Activated naive CD4-positive, alpha-beta T cell treated with anti-CD3 and anti-CD28 coated beads, Interleukin-2, amount 50 U/mL, for 24 hours (primary cell): ENCODE measurements at regions not wholly inside any gene's neighbourhood (a gene's known extent, or its start where the extent isn't known, plus 50 kb on each side); places are given as distances from the start of the nearest gene placed in this dataset.
A peak's percentile ranks its signal among the peaks of the same experiment; 100 is the strongest.

Source experiments
- H3K27ac Mint-ChIP-seq: one replicate; pipeline ENCODE4 v1.8.0; 2021; ENCODE audit warnings: mild to moderate bottlenecking, mixed read lengths
- H3K27me3 Mint-ChIP-seq: one replicate; pipeline ENCODE4 v1.8.0; 2021; ENCODE audit warnings: mixed read lengths
- H3K36me3 Mint-ChIP-seq: one replicate; pipeline ENCODE4 v1.8.0; 2021; ENCODE audit warnings: mixed read lengths
- H3K4me1 Mint-ChIP-seq: one replicate; pipeline ENCODE4 v1.8.0; 2021; ENCODE audit warnings: mixed read lengths
- H3K4me3 Mint-ChIP-seq: one replicate; pipeline ENCODE4 v1.8.0; 2021; ENCODE audit warnings: mild to moderate bottlenecking, mixed read lengths
- H3K9me3 Mint-ChIP-seq: one replicate; pipeline ENCODE4 v1.8.0; 2021; ENCODE audit warnings: mixed read lengths

DNA sequence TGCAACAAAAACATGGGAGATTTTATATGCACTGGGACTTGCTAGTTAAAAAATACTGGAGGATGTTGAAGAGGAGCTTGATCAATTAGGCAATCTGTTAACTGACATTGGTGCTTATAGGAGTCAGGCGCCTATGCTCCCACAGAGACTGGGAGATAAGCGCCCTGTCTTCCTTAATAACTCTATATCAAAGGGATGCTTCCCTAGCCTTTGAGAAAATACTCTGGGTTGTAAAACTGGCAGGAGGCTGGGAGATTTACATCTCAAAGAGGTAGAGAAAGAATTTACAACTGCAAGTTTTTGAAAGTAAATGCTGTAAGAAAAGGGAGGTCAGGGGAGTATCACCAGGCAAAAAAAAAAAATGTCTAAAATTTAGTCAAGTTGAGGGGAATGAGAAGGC lies 325.4 kb downstream of the PCDH10 start:
- Mint-ChIP-seq H3K9me3 (no peaks in the 10 kb centered on the region), H3K4me1 (no peaks in the 10 kb centered on the region), H3K27me3 (no peaks in the 10 kb centered on the region), H3K4me3 (no peak overlapping the region), H3K27ac (no peak overlapping the region), H3K36me3 (no peaks in the 10 kb centered on the region)

DNA sequence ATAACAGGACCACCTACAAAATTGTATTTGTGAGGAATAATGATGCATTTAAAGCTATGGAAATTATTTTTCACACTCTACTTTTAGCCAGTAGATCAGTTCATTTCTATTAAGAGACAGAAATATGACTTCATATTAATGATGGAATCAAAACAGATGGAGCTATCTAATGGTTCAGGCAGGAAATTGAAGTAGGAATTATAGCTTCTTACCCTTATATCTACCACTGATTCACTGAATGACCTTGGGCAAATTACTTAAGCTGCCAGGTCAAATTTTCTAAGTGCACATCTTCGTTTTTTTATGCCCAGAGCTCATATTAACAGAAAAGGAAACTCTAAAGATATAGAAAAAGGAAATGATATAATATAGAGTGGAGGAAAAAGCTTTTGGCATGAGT lies 323.1 kb downstream of the PCDH10 start:
- no peaks in the 10 kb centered on the region for H3K36me3 Mint-ChIP-seq
- no peaks in the 10 kb centered on the region for H3K27me3 Mint-ChIP-seq
- no peak overlapping the region for H3K27ac Mint-ChIP-seq
- no peaks in the 10 kb centered on the region for H3K4me1 Mint-ChIP-seq
- H3K9me3 Mint-ChIP-seq, result peaks cover 7% of the 10 kb centered on the region
- H3K4me3 Mint-ChIP-seq, result no peak overlapping the region

DNA sequence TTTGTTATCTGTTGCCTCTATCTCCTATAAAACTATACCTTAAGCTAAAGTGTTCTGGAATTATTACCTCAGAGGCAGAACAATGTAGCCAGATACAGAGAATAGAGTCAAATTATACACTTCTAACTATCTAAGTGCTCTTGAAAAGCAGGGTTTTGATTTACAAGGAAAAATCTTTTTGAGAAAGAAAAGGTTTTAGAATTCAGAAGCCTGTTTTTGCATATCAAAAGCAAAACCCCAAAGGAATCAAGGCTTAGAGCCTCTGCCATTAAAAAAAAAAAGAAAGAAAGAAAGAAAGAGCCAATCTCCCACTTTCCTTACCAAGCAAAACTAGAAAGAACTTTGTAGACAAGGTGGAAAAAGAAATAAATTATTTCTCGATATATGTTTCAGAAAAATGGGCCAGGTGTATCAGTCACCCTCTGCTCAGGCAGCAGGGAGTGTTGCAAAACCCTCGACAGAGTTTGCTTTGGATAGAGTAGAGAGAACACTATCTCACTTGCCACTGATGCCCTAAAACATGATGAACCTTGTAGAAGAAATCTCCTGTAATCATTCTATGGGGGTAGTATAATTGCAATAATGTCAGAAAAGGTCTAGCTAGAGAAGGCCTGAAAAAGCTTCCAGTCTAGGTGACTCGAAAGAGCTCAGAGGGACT lies 318.3 kb downstream of the PCDH10 start:
- Mint-ChIP-seq H3K9me3 (peaks cover 26% of the 10 kb centered on the region), H3K27me3 (no peaks in the 10 kb centered on the region), H3K4me3 (no peak overlapping the region), H3K36me3 (no peaks in the 10 kb centered on the region), H3K4me1 (no peaks in the 10 kb centered on the region), H3K27ac (no peak overlapping the region)

DNA sequence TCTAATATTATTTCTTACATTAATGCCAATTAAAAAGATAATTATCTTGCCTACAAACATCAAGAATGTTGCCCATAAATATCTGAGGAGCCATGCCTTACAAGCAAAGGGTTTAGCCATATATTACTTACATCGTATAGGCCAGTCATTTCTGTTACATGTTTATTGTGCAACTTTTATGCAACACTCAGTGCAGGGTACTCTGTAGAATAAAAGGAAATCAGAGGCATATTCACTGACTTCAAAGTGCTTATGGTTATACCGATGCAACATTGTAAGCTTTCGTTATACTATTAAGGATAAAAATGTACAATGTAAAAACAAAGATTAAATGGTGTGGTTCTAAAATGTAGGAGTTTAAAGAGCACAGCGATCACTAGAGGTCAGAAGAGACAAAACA lies 315.9 kb downstream of the PCDH10 start:
- no peaks in the 10 kb centered on the region for H3K36me3 Mint-ChIP-seq
- H3K4me1 Mint-ChIP-seq, result no peaks in the 10 kb centered on the region
- no peak overlapping the region for H3K27ac Mint-ChIP-seq

DNA sequence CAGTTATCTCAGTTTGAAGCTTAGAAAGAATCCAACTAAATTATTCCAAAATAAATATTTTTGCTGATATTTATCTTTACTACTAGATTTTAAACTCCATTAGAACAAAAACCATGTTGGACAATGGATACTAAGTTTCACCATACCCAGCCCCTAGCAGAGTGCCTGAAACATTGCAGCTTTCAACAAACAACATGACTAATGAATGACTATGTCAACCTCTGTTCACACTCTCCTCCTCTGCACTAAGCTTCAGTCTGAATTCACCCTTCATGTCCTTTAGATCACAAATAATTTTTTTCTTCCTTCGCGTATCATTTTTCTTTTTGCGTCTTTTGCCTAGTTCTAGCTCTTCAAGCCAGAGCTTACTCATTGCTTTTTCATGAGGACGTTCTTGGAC lies 315.2 kb downstream of the PCDH10 start:
- H3K9me3 Mint-ChIP-seq, result peaks cover 26% of the 10 kb centered on the region
- no peaks in the 10 kb centered on the region for H3K27me3 Mint-ChIP-seq
- H3K27ac Mint-ChIP-seq, result peak overlapping the region; percentile 27
- H3K4me1 Mint-ChIP-seq, result no peaks in the 10 kb centered on the region
- H3K36me3 Mint-ChIP-seq, result no peaks in the 10 kb centered on the region
- H3K4me3 Mint-ChIP-seq, result no peak overlapping the region

More for the DNA sequence above, 315.9 kb downstream of the PCDH10 start:
- no peak overlapping the region for H3K4me3 Mint-ChIP-seq
- no peaks in the 10 kb centered on the region for H3K27me3 Mint-ChIP-seq
- H3K9me3 Mint-ChIP-seq, result peaks cover 26% of the 10 kb centered on the region

DNA sequence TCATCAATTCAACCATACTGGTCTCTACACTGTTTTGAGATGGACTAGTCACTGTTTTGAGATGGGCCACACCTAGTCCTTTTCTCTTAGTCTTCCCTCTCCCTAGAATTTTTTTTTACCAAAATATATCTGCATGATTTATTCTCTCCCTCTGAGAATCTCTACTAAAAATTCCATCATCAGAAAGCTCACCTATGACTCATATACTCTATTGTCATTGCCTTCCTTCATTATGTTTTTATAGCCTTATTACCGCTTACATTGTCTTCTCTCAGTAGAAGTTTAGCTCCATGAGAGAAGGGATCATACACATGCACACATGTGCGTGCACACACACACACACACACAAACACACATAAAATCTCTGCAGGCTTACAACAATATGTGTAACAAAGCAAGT lies 303.6 kb downstream of the PCDH10 start:
- Mint-ChIP-seq H3K4me1 (no peaks in the 10 kb centered on the region), H3K36me3 (no peaks in the 10 kb centered on the region), H3K4me3 (no peak overlapping the region), H3K27ac (no peak overlapping the region), H3K9me3 (peaks cover 10% of the 10 kb centered on the region), H3K27me3 (no peaks in the 10 kb centered on the region)

DNA sequence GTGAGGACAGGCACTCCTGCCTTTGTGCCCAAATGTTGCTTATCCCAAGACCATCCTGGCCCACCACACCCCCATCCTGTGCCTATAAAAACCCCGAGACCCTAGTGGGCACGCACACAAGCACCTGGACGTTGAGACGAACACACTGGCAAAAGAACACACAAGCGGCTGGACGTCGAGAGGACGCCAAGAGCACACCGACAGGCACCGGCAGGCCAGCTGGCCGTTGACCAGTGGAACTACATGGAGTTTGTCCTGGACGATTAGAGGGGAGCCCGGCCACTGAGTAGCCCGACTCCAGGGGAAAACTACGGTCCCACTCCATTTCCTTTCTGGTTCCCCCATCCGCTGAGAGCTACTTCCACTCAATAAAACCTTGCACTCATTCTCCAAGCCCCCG lies 301.7 kb downstream of the PCDH10 start:
- peaks cover 17% of the 10 kb centered on the region for H3K9me3 Mint-ChIP-seq
- H3K36me3 Mint-ChIP-seq, result no peaks in the 10 kb centered on the region
- no peaks in the 10 kb centered on the region for H3K27me3 Mint-ChIP-seq
- no peaks in the 10 kb centered on the region for H3K4me1 Mint-ChIP-seq
- no peak overlapping the region for H3K4me3 Mint-ChIP-seq
- H3K27ac Mint-ChIP-seq, result no peak overlapping the region

DNA sequence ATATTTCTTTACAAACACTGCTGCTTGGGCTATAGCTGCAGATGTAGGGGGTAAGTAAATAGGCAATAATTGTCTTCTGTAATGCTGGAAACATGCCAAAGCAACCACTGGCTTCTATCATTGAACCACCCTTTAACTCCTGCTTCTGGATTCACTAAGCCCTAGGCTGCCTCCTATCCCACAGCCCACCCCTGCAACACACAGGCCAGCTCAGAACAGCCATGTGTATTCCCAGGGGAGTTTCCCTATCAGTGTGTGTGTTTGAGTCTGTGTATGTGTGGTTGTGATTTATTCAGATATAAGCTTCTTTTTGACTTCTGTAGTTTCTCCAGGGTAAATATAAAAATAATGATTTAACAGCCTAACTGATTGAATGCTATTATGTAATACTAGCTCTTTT lies 291.3 kb downstream of the PCDH10 start:
- no peaks in the 10 kb centered on the region for H3K9me3 Mint-ChIP-seq
- H3K27me3 Mint-ChIP-seq, result no peaks in the 10 kb centered on the region
- no peak overlapping the region for H3K4me3 Mint-ChIP-seq
- H3K27ac Mint-ChIP-seq, result no peak overlapping the region
- H3K4me1 Mint-ChIP-seq, result no peaks in the 10 kb centered on the region
- no peaks in the 10 kb centered on the region for H3K36me3 Mint-ChIP-seq

DNA sequence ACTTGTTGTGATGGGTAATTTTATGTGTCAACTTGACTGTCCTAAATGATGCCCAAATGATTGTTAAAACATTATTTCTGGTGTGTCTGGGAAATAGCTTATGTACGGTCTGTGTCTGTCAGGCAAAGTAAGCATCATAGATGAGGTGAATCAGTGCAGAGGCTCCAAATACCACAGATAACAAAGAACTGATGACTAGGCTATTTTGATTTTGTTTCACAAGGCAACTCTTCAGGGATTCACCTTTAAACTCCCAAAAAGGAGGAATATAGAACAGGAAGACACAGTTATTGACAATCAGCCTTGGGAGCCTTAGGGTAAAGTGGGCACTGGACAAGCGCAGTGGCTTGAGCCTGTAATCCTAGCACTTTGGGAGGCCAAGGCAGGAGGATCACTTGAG lies 290.7 kb downstream of the PCDH10 start:
- Mint-ChIP-seq H3K36me3 (no peaks in the 10 kb centered on the region), H3K4me1 (no peaks in the 10 kb centered on the region), H3K27me3 (no peaks in the 10 kb centered on the region), H3K4me3 (no peak overlapping the region), H3K27ac (no peak overlapping the region), H3K9me3 (no peaks in the 10 kb centered on the region)

DNA sequence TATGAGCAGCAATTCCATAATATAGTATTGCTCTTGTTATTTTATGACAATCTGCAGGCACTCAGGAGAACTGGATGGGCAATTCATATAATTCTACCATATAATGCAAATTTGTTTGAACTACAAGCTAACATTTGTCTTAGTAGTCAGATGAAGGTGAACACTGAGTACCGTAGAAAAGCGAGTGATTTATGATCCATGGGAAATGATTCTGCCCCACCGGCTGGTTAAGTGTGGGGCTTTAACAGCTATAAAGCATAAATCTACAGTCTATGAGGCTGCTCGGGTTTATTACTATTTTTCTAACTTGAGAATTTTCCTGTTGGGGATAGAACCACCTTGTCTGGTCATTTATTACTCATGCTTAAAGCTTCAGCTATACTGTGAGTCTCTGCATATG lies 275.5 kb downstream of the PCDH10 start:
- H3K36me3 Mint-ChIP-seq, result no peaks in the 10 kb centered on the region
- H3K27me3 Mint-ChIP-seq, result no peaks in the 10 kb centered on the region
- no peak overlapping the region for H3K4me3 Mint-ChIP-seq
- no peaks in the 10 kb centered on the region for H3K9me3 Mint-ChIP-seq
- no peaks in the 10 kb centered on the region for H3K4me1 Mint-ChIP-seq
- no peak overlapping the region for H3K27ac Mint-ChIP-seq

DNA sequence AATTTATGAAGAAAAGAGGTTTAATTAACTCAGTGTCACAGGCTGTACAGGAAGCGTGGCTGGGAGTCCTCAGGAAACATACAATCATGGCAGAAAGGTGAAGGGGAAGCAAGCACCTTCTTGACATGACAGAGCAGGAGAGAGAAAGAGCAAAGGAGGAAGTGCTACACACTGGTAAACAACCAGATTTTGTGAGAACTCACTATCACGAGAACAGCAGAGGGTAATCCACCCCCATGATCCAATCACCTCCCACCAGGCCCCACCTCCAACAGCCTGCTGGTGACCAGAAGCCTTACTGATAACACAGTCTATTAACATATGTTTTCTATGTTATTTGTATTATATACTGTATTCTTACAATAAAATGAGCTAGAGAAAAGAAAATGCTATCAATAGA lies 254.8 kb downstream of the PCDH10 start:
- no peak overlapping the region for H3K4me3 Mint-ChIP-seq
- no peaks in the 10 kb centered on the region for H3K36me3 Mint-ChIP-seq
- H3K9me3 Mint-ChIP-seq, result peaks cover 6% of the 10 kb centered on the region
- no peak overlapping the region for H3K27ac Mint-ChIP-seq
- no peaks in the 10 kb centered on the region for H3K27me3 Mint-ChIP-seq
- H3K4me1 Mint-ChIP-seq, result no peaks in the 10 kb centered on the region

DNA sequence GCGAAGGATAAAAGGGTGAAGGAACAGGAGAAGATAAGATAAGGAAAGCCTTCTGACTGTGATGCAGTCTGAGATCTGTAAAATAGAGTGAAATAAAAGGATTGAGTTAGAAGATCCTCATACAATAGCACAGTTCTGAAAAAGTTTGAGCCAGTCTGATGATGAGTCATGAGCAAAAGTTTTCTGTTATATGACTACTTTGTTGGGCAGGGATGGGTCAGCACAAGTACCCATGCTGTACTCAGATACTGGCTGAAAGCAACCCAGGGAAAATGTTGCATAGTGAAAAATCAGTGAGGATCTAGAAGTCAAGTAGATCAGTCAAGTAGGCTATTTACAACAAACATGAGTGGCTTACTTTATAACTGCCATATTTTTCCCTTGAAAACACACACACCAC lies 253.5 kb downstream of the PCDH10 start:
- H3K9me3 Mint-ChIP-seq, result peaks cover 6% of the 10 kb centered on the region
- no peak overlapping the region for H3K27ac Mint-ChIP-seq
- H3K4me3 Mint-ChIP-seq, result no peak overlapping the region
- no peaks in the 10 kb centered on the region for H3K27me3 Mint-ChIP-seq
- no peaks in the 10 kb centered on the region for H3K4me1 Mint-ChIP-seq
- H3K36me3 Mint-ChIP-seq, result no peaks in the 10 kb centered on the region

DNA sequence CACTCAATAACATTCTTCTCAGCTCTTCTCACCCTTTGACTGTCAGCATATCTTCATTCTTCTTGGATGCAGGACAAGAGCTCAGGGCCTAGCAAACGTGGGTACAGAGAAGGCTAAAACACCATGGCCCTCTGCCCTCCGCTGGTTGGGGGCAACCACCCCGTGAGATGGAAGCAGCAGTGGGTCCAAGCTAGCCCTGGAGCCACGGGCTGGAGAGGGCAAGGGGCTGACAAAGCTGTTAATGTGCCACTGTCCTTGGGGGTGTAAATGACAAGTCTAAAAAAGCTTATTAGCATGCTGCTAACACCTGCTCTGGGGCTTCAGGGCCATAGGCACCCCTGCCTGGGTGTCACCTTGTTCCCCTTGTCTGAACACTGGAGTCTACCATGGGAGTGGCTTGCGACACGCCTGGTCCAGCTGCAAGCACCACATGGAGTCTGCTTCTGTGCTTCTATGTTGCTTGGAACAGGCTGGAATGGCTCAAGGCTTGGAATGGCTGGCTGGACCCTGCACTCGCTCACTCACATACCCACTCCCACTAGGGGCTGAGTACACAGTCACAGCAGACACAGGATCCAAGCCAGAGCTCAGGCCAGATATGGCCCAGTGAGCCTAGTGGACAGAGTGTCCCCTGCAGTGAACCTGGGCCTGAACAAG lies 246.0 kb downstream of the PCDH10 start:
- no peaks in the 10 kb centered on the region for H3K27me3 Mint-ChIP-seq
- no peak overlapping the region for H3K4me3 Mint-ChIP-seq
- no peaks in the 10 kb centered on the region for H3K9me3 Mint-ChIP-seq
- H3K36me3 Mint-ChIP-seq, result no peaks in the 10 kb centered on the region
- H3K27ac Mint-ChIP-seq, result no peak overlapping the region
- no peaks in the 10 kb centered on the region for H3K4me1 Mint-ChIP-seq

DNA sequence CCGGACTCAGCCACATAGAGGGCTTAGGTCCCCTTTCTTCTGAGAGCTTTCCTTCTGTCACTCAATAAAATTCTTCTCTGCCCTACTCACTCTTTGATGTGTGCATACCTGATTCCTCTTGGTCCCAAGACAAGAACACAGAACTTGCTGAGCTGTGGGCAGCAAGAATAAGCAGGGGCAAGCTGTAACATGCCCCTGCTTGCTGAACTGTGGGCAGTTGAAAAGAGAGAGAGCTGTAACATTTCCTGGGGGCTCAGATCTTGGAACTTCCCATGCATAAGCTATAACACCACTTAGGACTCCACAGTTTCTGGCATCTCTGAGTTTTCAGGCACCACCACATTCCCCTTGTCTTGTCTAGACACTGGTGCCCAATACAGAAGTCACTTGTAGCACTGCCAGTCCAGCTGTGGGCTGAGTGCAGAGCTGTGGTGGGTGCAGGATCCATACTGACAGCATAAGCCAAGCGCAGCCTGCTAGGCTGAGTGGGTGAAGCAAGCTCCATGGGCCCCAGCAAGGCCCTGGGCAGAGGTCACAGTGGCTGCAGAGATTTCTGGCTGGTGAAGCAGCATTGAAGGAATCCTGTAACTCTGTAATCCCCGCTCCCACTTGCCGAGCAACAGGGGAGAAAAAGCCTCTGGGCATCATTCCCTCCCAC lies 241.2 kb downstream of the PCDH10 start:
- no peaks in the 10 kb centered on the region for H3K36me3 Mint-ChIP-seq
- no peak overlapping the region for H3K4me3 Mint-ChIP-seq
- H3K4me1 Mint-ChIP-seq, result no peaks in the 10 kb centered on the region
- no peaks in the 10 kb centered on the region for H3K9me3 Mint-ChIP-seq
- no peak overlapping the region for H3K27ac Mint-ChIP-seq
- H3K27me3 Mint-ChIP-seq, result no peaks in the 10 kb centered on the region

DNA sequence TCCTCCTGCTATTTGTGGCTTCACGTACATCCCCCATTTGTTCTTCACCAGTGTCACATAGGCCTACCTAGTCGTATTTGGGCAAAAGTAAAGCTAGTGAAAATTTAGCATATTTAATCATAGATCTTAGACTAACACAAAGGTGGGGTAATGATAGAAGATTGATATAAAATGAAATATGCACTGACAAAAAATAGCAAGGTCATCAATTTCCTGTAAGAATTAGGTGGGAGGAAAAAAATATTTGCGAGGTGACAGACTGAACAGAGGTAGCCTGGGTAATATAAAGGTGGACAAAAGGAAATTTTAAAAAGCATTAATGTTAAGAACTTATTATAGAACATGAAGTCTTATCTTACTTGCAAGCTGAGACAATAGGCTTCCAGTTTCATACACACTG lies 239.9 kb downstream of the PCDH10 start:
- Mint-ChIP-seq H3K27me3 (no peaks in the 10 kb centered on the region), H3K27ac (no peak overlapping the region), H3K4me1 (no peaks in the 10 kb centered on the region), H3K4me3 (no peak overlapping the region), H3K9me3 (peaks cover 3% of the 10 kb centered on the region), H3K36me3 (no peaks in the 10 kb centered on the region)

DNA sequence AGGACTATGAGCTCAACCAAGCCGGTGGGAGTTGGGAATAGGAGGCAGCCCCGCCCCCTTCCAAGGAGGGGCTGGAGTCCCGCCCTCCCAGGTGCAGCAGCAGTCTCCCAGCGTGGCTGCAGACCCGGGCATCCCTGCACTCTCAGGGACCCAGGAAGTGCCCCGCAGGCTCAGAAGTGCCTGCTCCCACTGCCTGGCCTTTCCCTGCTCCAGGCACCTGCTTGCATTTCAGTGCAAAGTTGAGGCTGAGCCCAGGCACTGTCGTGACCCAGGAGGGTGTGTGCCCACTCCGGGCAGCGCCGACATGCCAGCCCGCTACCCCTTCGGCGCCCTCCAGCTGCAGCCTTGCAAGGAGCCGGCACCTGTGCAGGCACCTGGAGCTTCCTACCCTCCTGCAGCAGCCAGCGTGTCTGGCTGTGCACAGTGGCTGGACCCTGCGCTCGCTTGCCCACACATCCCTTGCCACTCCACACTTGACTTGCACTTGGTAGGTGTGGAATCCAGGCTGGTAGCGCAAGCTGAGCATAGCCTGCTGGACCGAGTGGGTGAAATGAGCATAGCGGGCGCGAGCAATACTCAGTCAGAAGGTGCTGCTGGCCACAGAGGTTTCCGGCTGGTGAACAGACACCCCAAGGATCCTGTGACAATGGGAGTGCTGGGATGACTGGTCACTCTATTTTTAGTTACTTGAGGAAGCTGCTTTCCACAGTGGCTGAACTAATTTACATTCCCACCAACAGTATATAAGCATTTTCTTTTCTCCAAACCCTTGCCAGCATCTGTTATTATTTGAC lies 236.3 kb downstream of the PCDH10 start:
- H3K9me3 Mint-ChIP-seq, result peaks cover 3% of the 10 kb centered on the region
- H3K27ac Mint-ChIP-seq, result no peak overlapping the region
- H3K4me1 Mint-ChIP-seq, result no peaks in the 10 kb centered on the region
- no peaks in the 10 kb centered on the region for H3K36me3 Mint-ChIP-seq
- no peak overlapping the region for H3K4me3 Mint-ChIP-seq
- no peaks in the 10 kb centered on the region for H3K27me3 Mint-ChIP-seq
